ENCODE measurements at regions not wholly inside any gene's neighbourhood (a gene's known extent, or its start where the extent isn't known, plus 50 kb on each side); places are given as distances from the start of the nearest gene placed in this dataset.

DNA sequence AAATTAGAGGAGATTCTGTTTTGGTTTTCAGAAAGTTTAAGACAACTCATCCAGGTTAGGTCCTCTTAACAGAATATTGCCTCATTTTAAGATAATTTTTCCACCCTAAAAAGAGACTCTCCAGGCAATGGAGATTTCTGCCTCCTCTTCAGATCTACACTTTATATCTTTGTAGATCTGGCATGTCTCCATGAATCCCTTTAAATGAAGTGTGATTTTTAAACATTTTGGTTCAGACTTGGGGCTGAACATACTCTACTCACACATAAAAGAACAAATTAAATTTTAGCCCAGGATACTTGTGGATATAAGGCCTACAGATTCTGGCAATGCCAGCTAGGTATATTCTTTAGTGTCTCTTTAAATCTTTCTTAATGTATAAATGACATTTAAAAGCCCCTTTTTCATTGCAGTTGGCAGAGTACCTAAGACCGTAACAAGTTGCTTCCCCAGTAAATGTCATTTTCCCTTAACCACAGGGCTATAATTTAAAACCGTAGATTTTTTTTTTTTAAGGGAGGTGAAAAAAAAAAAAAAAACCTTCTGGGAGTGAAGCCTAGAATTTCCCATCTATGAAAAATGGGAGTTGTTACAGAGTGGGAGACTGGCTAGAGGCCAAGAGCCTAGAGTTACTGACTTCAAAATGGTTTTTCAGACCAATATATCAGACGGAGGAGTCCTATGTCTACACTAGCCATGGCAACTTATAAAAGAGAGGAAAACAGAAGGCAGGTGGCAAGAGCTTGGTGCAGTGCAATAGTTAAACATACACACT, 207.8 kb upstream of the TARS1 start:
- TF ChIP-seq EZH2 (IDR thresholded peaks at IDR 0.05; ENCODE audit: borderline replicate concordance, low read length) = no peak
- TF ChIP-seq, protein P1, sequence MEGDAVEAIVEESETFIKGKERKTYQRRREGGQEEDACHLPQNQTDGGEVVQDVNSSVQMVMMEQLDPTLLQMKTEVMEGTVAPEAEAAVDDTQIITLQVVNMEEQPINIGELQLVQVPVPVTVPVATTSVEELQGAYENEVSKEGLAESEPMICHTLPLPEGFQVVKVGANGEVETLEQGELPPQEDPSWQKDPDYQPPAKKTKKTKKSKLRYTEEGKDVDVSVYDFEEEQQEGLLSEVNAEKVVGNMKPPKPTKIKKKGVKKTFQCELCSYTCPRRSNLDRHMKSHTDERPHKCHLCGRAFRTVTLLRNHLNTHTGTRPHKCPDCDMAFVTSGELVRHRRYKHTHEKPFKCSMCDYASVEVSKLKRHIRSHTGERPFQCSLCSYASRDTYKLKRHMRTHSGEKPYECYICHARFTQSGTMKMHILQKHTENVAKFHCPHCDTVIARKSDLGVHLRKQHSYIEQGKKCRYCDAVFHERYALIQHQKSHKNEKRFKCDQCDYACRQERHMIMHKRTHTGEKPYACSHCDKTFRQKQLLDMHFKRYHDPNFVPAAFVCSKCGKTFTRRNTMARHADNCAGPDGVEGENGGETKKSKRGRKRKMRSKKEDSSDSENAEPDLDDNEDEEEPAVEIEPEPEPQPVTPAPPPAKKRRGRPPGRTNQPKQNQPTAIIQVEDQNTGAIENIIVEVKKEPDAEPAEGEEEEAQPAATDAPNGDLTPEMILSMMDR (conservative IDR thresholded peaks at IDR 0.05 in 1 of 2, IDR thresholded peaks at IDR 0.05 in 1 of 2; ENCODE audit: extremely low read depth in 1 of 2, insufficient read depth in 1 of 2, low read depth in 1 of 2, low read length in 2 of 2) = no peak
